ENCODE measurements at regions not wholly inside any gene's neighbourhood (a gene's known extent, or its start where the extent isn't known, plus 50 kb on each side); places are given as distances from the start of the nearest gene placed in this dataset.
A peak's percentile ranks its signal among the peaks of the same experiment; 100 is the strongest.
"Not testable (repeated sequence)": the region's sequence is repeated elsewhere in the genome, so short reads cannot be mapped to it uniquely, and the experiment has no call there.

GRCh38 chr21:5068649-5069048, 5452.7 kb upstream of the TPTE start:
- H3K27ac ChIP-seq; H3K4me1 ChIP-seq; H3K36me3 ChIP-seq (ENCODE audit: low read depth, missing control alignments); DNase-seq; H3K9me3 ChIP-seq; H3K27me3 ChIP-seq; H3K4me3 ChIP-seq; intact Hi-C loops (cut with DNase I; ENCODE audit: low total_unique reads): not testable (repeated sequence)
- WGBS, 2 donors = no CpG with 5 or more reads among the region's 5 CpGs

DNA sequence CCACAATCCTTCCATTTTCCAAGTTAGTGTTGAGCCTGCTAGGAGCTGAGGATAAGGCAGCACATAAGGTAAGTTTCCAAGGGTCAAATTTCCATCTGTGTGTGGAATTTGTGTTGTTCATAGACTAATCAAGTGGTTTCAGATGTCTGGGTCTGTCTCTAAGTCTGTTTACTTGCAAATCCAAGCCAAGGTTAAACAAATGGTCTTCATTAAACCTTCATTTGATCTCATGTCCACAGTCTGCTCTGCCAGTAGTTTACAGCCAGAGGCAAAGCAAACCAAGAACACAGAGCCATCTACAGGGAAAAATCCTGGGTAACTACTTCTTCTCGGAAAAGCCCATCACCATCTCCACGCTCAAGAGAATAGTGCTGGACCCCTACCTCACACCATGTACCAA, 5450.2 kb upstream of the TPTE start:
- H3K27ac ChIP-seq; DNase-seq; H3K36me3 ChIP-seq (ENCODE audit: low read depth, missing control alignments); H3K27me3 ChIP-seq; H3K9me3 ChIP-seq; H3K4me3 ChIP-seq; intact Hi-C loops (cut with DNase I; ENCODE audit: low total_unique reads); H3K4me1 ChIP-seq: not testable (repeated sequence)
- no CpG with 5 or more reads among the region's 2 CpGs for WGBS, 2 donors

- H3K27me3 ChIP-seq; DNase-seq; H3K9me3 ChIP-seq; H3K27ac ChIP-seq; H3K4me3 ChIP-seq; H3K4me1 ChIP-seq; H3K36me3 ChIP-seq (ENCODE audit: low read depth, missing control alignments); intact Hi-C loops (cut with DNase I; ENCODE audit: low total_unique reads): not testable (repeated sequence)
- no CpG with 5 or more reads among the region's 7 CpGs for WGBS, 2 donors
Measured at GRCh38 chr21:5076854-5077253, 5444.5 kb upstream of the TPTE start.

DNA sequence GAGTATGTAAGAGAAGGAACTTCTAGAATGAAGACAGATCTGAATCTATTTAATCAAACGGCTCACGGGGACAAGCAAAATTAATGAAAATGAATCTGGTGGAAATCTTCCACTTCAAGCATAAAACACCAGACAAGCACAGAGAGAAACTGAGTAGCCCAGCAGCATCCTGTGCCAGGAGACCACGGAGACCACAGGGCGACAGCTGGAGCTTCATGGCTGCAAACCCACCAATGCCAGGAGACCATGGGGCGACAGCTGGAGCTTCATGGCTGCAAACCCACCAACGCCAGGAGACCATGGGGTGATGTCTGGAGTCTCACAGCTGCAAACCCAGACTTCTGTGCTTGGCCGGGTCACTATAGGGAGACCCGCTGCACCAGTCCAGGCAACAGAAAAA, 5442.0 kb upstream of the TPTE start:
- H3K4me1 ChIP-seq; DNase-seq; H3K27me3 ChIP-seq; H3K9me3 ChIP-seq; H3K36me3 ChIP-seq (ENCODE audit: low read depth, missing control alignments); intact Hi-C loops (cut with DNase I; ENCODE audit: low total_unique reads); H3K4me3 ChIP-seq; H3K27ac ChIP-seq: not testable (repeated sequence)
- WGBS, 2 donors = no CpG with 5 or more reads among the region's 8 CpGs

DNA sequence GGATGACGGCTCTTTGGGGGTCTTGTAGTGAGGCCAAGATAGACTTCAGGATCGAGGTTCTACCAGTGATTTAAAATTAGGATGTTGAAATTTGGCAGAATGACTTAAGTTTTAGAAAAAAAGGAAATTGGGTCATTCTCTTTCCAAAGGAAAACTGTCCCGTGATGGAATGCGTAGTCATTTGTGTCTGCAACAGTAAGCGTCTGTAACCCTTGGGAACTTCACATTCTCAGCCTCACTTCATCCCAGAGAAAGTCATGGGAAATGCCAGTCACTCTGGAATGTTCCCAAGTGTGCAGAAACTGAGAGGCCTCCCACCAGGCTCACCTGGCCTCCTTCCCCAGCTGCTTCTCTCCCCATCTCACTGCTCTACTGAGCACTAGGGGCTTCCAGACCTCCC, 5441.4 kb upstream of the TPTE start:
- no CpG with 5 or more reads among the region's 5 CpGs for WGBS, 2 donors
- H3K9me3 ChIP-seq; intact Hi-C loops (cut with DNase I; ENCODE audit: low total_unique reads); H3K4me3 ChIP-seq; H3K4me1 ChIP-seq; DNase-seq; H3K27me3 ChIP-seq; H3K27ac ChIP-seq; H3K36me3 ChIP-seq (ENCODE audit: low read depth, missing control alignments): not testable (repeated sequence)

DNA sequence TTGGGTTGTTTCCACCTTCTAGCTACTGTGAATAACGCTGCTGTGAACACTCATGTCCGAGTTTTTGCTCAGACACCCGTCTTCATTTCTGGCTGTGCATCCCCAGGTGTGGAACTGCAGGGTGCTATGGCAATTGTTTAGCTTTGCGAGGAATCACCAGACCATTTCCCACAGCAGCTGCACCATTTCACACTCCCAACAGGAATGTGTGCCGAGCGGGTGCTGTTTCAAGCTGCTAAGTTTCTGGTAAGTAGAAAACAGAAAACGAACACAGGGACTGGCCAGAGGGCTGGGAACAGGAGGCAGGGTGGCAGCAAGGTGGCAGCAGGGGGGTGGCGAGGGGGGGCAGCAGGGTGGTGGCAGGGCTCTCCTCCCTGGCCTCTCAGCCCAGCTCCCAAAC, 5437.1 kb upstream of the TPTE start:
- H3K4me1 ChIP-seq; H3K4me3 ChIP-seq; DNase-seq; H3K27ac ChIP-seq; H3K36me3 ChIP-seq (ENCODE audit: low read depth, missing control alignments); intact Hi-C loops (cut with DNase I; ENCODE audit: low total_unique reads); H3K9me3 ChIP-seq; H3K27me3 ChIP-seq: not testable (repeated sequence)
- WGBS, 2 donors = 95% methylated on average over 4 of the region's 8 CpGs; no CpG with 5 or more reads in 1 of the 2 donors

GRCh38 chr21:5085456-5085855, 5435.9 kb upstream of the TPTE start:
- H3K4me1 ChIP-seq; intact Hi-C loops (cut with DNase I; ENCODE audit: low total_unique reads); H3K4me3 ChIP-seq; H3K9me3 ChIP-seq; DNase-seq; H3K27ac ChIP-seq; H3K27me3 ChIP-seq; H3K36me3 ChIP-seq (ENCODE audit: low read depth, missing control alignments): not testable (repeated sequence)
- WGBS, 2 donors = no CpG with 5 or more reads among the region's 13 CpGs

DNA sequence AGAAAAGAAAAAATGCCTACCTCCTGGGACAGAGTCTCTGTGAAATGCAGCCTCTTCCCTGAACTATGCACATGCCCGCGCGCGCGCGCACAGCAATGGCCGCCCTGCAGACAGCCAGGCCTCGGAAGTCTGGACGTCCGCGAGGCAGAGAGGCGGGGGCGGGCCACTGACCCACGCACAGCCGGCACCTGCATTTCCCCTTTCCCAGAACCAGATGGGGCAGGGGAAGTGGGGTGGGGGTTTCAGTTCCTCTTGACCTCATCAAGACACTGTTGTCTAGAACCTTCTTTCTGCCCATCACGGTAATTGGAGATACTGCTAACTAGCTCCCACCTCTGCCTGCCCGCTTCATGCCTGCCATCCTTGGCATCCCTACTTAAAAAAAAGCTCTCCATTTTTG, 5435.0 kb upstream of the TPTE start:
- H3K4me3 ChIP-seq; H3K27me3 ChIP-seq; H3K27ac ChIP-seq; intact Hi-C loops (cut with DNase I; ENCODE audit: low total_unique reads); H3K4me1 ChIP-seq; H3K36me3 ChIP-seq (ENCODE audit: low read depth, missing control alignments); H3K9me3 ChIP-seq: not testable (repeated sequence)
- whole genome bisulfite sequencing, 2 donors = 90% methylated on average over 2 of the region's 17 CpGs; no CpG with 5 or more reads in 1 of the 2 donors
- peak; percentile 29 for DNase-seq

DNA sequence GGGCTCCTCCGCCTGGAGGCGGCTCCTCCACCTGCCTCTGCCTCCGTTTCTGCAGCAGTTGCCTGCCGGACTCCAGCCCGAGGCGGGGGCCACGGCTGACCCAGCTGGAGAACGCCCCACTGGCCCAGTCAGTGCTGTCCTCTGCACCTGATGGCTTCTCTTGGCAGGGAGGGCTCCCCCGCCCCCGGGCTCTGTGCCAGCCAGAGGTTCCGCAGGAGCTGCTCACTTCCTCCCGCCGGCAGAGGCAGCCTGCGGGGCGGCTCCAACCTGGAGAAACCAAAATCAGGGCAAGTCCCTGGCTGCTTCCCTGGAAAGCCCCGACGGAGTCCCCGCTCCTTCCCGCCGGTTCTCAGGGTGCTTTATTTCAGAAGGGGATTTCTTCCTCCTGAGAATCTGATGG, 5432.6 kb upstream of the TPTE start:
- H3K27me3 ChIP-seq; H3K27ac ChIP-seq; H3K4me3 ChIP-seq; H3K9me3 ChIP-seq; DNase-seq; H3K4me1 ChIP-seq; intact Hi-C loops (cut with DNase I; ENCODE audit: low total_unique reads); H3K36me3 ChIP-seq (ENCODE audit: low read depth, missing control alignments): not testable (repeated sequence)
- no CpG with 5 or more reads among the region's 20 CpGs for WGBS, 2 donors

GRCh38 chr21:5089399-5090089, 5431.8 kb upstream of the TPTE start:
- no CpG with 5 or more reads among the region's 15 CpGs for WGBS, 2 donors
- H3K36me3 ChIP-seq (ENCODE audit: low read depth, missing control alignments) = not testable (repeated sequence)

GRCh38 chr21:5090132-5091079, 5431.0 kb upstream of the TPTE start:
- WGBS, 2 donors = 71 to 72% methylated on average over 13 to 16 of the region's 34 CpGs
- not testable (repeated sequence) for DNase-seq; H3K36me3 ChIP-seq (ENCODE audit: low read depth, missing control alignments)

More at GRCh38 chr21:5089399-5090089, 5431.8 kb upstream of the TPTE start:
- H3K9me3 ChIP-seq; H3K4me3 ChIP-seq; intact Hi-C loops (cut with DNase I; ENCODE audit: low total_unique reads); H3K4me1 ChIP-seq; H3K27ac ChIP-seq; H3K27me3 ChIP-seq: not testable (repeated sequence)
- DNase-seq = peak; percentile 73

GRCh38 chr21:5091274-5091673, 5430.1 kb upstream of the TPTE start:
- no CpG with 5 or more reads among the region's 11 CpGs for WGBS, 2 donors
- H3K27ac ChIP-seq; DNase-seq; H3K4me1 ChIP-seq; H3K9me3 ChIP-seq; H3K27me3 ChIP-seq; intact Hi-C loops (cut with DNase I; ENCODE audit: low total_unique reads); H3K4me3 ChIP-seq; H3K36me3 ChIP-seq (ENCODE audit: low read depth, missing control alignments): not testable (repeated sequence)

More at GRCh38 chr21:5090132-5091079, 5431.0 kb upstream of the TPTE start:
- H3K4me1 ChIP-seq; H3K4me3 ChIP-seq; H3K9me3 ChIP-seq; H3K27me3 ChIP-seq; H3K27ac ChIP-seq; intact Hi-C loops (cut with DNase I; ENCODE audit: low total_unique reads): not testable (repeated sequence)
